ENCODE measurements at regions not wholly inside any gene's neighbourhood (a gene's known extent, or its start where the extent isn't known, plus 50 kb on each side); places are given as distances from the start of the nearest gene placed in this dataset.

- TF ChIP-seq CTCF (optimal IDR thresholded peaks at IDR 0.05 in 1 of 3, IDR thresholded peaks at IDR 0.05 in 1 of 3, conservative IDR thresholded peaks at IDR 0.05 in 1 of 3; ENCODE audit: extremely low read depth in 1 of 3, insufficient read depth in 2 of 3, low read length in 3 of 3) (no peak), EZH2 (IDR thresholded peaks at IDR 0.05; ENCODE audit: low read length) (no peak)
Measured at GRCh38 chr2:224309176-224309575, 92.7 kb downstream of the FAM124B start.
